ENCODE measurements at regions not wholly inside any gene's neighbourhood (a gene's known extent, or its start where the extent isn't known, plus 50 kb on each side); places are given as distances from the start of the nearest gene placed in this dataset.

DNA sequence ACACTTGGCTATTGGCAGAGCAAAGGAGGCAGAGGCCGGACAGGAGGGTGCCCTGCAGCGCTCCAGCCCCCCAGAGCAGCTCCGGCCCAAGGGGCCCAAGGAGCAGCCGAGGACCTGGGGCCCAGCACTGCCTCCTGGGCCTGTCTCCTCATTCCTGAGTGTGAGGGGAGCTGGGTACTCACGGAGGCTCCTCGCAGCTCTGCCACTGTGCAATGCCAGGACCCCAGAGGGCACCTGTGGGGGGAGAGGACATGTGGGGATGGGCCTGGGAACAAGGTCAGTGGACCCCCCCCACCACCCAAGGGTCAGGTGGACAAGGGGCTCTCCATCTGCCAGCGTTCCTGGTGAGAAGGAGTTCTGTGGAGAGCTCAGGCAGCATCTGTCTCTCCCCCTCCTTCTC lies 192.6 kb upstream of the PPP1R26 start:
- no peak for DNase-seq (ENCODE audit: low read depth in 4 of 4, low spot score in 3 of 4)

DNA sequence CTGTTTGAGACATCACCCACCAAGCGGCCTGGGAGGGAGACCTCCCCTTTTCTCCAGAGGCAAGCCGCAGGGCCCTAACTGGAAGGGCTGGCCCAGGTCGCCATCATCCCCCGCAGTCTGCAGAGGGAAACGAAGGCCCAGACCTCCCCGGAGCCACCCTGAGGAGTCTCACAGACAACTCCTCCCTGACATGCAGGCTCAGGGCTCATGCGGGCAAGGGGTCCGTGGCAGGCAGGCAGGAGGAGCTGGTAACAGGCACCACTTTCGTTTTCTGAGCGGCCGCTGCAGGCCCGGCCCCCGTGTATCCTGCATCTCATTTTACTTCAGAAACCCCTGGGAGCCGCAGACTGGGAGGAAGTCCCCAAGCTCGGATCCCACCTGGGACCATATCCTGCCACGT lies 192.0 kb upstream of the PPP1R26 start:
- DNase-seq (ENCODE audit: low read depth in 4 of 4, low spot score in 3 of 4): no peak

DNA sequence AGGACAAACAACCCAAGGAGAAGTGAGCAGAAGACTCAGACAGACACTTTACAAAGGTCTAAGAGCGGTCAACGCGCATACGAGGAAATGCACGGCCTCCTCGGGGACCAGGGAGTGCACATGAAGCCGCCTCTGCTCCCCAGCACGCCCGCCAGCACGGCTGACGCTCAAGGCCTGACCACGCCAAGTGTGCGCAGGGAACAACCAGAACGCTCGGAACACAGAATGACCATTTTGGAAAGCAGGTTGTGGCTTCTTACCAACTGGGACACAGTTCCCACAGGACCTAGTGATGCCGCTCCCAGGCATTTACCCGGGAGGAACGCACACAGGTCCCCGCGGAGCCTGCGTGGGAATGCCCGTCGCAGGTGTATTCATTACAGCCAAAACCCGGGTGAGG lies 191.5 kb upstream of the PPP1R26 start:
- DNase-seq (ENCODE audit: low read depth in 4 of 4, low spot score in 3 of 4): no peak

DNA sequence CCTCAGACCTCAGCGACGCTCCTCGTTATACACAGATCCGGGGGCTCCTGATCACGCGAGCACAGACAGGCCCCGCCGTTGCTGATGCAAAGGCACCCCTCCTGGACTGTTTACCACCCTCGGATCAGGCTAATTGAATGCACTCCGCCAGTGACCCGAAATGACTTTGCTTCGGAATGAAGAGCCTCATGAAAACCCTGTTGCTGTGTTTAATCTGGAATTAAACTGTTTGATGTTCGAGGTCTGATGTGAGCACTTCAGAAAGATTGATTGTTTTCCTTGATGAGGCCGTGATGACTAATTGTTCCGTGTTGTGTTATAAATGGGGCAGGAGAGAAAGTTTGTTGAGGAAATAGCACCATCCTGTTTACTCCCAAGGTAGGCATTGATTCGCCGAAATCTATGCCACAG lies 190.5 kb upstream of the PPP1R26 start:
- DNase-seq (ENCODE audit: low read depth in 4 of 4, low spot score in 3 of 4): no peak

DNA sequence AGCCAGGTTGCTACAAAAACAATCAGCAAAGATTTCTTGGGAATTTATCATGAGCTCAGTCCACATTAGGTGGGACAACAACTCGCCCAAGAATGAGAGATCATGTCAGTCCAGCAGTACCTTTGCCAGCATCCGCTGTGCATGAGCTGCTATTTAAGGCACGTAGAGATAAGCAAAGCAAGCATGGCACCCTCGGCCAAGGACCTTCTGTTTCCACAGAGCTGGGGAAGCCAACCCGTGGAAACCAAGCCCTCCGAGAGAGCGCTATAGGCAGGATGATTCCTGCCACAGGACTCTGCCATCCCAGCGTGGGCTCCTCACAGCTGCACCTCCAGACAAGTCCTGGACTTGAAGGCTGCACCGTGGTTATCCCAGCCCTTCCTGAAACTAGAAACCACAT lies 189.5 kb upstream of the PPP1R26 start:
- no peak for DNase-seq (ENCODE audit: low read depth in 4 of 4, low spot score in 3 of 4)

DNA sequence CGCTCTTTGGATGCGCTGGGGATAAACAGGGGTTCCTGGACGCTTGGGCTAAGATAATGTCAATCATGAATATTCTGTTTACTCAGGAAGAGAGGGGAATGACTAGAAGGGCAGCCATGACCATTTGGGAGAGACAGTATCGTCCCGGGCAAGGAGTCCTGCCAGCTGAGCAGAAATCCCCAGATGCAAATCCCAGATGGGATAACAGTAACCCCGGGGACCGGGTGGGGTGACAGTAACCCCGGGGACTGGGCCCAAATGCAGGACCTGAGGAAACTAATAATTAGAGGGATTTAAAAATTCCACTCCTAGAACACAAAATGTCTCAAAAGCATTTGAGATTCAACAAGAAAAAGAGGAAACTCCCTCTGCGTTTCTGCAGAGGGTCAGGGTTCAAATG lies 189.0 kb upstream of the PPP1R26 start:
- DNase-seq (ENCODE audit: low read depth in 4 of 4, low spot score in 3 of 4): no peak

DNA sequence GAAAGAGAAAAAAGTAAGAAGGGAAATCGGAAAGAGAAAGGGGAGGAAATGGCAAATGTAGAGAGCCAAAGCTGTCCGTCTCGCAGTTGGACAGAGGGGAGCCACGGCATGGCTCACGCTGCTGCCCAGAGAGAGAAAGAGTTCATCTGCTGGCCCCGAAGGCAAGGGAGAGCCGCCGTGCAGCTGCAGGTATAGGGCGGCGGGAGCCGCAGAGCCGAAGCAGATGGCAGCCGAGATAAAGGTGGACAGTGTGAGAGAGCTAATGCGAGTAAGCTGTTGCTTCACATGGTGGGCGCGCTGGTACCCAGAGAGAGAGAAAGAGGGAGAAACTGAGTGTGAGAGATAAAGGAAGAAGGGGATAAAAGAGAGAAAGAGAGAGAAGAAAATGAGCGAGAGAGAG lies 188.4 kb upstream of the PPP1R26 start:
- DNase-seq (ENCODE audit: low read depth in 4 of 4, low spot score in 3 of 4): no peak

DNA sequence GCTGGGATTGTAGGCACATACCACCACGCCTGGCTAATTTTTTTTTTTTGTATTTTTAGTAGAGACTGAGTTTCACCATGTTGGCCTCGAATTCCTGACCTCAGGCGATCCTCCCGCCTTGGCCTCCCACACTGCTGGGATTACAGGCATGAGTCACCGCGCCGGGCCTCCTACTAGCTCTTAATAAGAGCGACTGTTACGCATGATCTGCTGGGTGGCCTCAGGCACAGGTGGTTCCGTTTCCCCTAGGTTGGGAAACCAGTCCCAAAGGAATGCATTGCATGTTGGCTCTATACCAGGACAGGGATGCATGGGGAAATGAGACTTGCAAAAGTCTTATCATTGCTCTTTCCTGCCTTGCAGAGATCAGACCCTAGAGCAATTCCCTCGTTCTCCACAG lies 184.7 kb upstream of the PPP1R26 start:
- DNase-seq (ENCODE audit: low read depth in 4 of 4, low spot score in 3 of 4): no peak

DNA sequence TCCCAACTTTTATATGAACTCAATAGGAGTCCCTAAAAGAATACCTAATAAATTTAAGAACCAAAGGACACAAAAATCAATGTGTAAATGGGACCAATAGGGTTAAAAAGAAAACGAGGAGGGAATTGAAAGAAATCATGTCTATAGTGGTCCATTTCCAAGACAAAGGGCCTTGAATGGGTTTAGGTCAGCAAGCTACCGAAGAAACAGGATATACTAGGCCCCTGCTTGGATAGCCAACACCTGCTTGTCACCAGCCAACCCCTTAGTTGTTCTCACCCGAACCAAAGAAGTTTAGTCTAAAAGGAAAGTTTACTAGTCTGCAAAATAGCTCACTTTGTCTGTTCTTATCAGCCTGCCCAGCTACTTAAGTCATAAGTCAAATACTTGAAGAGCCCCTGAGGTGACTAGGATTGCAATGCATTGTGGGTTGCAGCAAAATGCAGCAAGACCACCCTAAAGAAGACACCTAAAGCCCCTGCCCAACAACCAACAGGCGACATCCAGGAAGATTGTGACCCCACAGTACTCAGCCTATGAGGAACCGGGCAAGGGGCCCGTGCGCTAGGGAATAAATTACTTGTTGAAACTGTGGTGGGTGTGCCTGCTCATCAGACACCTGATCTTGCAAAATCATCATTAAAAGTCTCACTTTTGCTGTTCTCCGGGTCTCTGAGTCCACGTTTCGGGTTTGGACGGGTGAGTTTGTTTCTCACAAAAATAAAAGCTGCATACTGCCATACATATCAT lies 183.9 kb upstream of the PPP1R26 start:
- DNase-seq (ENCODE audit: low read depth in 4 of 4, low spot score in 3 of 4): no peak

DNA sequence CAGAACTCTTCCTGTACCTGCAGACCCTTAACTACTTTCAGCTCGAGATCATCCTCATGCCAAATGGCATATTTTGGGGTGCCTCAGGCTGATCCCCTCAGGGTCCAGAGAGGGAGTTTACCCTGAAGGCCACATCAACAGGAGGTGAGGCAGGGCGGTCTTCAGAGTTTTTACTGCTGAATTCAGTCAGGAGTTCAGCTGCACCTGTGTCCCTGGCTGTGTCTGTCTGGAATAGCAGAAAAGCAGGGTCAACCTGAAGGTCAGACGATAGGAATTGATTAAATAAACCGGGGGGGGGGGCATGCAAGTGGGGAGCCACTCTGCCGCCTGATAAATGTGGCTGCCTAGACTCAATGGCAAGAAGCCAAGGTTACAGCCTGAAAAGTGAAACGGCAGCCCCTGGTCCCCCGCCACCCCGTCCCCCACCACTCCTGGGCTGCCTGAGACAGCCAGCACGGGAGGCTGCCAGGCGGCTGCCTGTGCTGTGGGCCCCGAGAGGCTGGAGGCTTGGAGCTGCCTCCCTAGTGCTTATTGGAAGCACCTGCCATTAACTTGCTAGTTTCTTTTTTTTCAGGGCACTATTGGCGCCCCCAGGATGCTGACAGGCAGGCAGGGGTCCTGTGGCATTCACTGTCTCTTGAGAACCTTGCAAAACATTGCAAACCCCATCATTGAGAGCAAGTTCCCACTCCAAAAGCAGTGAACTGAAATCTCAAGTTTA lies 182.7 kb upstream of the PPP1R26 start:
- DNase-seq (ENCODE audit: low read depth in 4 of 4, low spot score in 3 of 4): no peak

DNA sequence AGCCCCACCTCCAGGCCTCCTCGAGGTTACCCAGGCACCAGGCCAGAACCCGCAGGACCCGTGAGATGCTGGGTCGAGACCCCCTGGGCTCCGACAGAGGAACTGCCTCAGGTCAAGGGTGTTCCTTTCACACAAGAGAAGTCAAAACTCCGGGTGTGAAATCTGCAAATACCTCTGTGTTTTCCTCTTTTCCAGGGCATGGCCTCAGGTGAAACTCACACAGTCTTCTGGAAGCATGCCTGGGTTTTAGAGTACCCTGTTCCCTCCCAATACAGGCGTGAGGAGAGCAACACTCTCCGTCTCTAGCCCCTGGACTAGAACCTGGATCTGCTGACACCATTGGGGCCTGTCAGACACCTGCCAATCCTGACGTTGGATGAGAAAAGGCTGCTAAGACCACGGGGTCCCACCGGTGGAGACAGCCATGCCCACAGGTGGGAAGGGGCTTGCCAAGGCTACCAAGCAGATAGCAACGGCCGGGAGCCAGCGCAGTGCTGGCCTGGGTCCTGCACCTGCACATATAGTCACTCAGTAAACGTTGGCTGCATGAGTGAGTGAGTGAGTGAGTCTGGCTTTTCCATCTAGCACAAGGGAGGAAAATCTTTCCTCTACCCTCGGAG lies 182.0 kb upstream of the PPP1R26 start:
- DNase-seq (ENCODE audit: low read depth in 4 of 4, low spot score in 3 of 4): no peak

DNA sequence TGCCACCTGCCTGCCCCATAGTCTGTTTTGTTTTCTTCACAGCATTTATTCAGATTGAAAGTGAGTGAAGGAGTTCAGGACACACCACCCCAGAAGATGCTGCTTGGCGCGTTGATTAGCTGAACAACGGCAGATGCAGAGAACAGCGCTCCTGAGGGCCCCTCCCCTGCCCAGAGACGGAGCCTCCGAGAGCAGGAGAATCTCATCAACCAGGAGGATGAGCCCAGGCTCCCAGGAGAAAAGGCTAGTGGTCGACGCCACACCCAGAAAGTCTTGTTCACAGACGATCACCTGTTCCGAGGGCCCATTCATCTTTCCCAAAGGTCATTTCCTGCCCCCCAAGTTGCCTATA lies 180.4 kb upstream of the PPP1R26 start:
- no peak for DNase-seq (ENCODE audit: low read depth in 4 of 4, low spot score in 3 of 4)

DNA sequence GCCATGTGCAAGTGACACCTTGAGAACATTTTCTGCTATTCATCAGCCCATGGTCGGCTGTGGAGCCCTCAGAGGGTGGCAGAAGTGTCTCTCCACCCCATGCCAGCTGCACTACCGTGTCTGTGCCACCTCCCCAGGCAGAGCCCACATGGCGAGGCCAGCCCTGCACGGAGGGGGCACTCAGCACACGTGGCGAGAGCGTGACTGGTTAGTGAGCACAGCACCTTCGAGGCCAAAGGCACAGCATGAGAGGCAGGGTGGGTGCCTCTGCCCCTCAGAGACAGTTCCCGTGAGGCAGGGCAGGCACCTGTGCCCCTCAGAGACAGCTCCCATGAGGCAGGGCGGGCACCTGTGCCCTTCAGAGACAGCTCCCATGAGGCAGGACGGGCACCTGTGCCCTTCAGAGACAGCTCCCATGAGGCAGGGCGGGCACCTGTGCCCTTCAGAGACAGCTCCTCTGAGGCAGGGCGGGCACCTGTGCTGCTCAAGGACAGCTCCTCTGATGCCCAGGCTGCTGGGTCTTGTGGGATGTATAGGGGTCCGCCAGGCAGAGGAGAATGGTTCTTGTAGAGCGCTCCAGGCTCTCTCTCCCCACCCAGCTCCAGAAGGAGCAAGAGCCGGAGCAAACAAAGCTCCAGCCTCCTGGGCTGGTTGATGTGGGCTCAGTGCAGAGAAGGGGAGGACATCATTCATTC lies 179.8 kb upstream of the PPP1R26 start:
- DNase-seq (ENCODE audit: low read depth in 4 of 4, low spot score in 3 of 4): no peak

DNA sequence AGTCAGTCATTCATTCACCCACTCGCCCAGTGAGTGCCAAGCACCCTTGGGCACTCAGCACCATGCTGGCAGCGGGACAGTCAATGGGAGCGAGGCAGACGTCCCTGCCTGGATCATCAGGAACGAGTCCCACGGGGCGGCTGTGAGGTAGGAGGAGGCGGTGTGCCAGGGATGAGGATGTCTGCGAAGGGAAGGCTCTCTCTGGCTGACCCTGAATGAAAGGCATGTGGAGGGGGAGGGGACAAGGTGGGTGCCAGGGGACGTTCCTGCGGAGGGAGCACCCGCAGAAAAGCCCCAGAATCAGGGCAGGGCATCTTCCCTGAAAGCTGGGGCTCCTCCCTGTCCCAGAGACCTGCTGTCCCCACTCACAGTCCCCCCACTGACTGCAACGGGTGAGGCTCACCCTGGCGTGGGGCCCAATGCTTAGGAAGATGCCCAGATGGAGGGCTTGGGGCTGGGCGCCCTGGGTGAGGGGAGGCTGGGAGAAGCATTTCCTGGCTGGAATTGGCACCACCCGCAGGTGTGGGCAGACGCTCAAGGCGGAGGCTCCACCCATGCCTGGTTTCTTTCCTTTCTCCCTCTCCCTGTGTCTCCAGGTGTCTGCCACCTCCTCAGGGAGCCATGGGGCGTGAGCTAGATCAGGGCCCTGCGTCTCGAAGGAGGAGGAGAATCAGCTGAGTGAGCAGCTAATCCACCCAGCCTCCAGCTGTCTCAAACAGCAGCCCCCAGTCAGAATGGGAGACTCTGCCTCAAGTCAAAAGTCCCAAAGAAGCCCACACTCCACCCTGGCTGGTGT lies 179.0 kb upstream of the PPP1R26 start:
- DNase-seq (ENCODE audit: low read depth in 4 of 4, low spot score in 3 of 4): no peak

DNA sequence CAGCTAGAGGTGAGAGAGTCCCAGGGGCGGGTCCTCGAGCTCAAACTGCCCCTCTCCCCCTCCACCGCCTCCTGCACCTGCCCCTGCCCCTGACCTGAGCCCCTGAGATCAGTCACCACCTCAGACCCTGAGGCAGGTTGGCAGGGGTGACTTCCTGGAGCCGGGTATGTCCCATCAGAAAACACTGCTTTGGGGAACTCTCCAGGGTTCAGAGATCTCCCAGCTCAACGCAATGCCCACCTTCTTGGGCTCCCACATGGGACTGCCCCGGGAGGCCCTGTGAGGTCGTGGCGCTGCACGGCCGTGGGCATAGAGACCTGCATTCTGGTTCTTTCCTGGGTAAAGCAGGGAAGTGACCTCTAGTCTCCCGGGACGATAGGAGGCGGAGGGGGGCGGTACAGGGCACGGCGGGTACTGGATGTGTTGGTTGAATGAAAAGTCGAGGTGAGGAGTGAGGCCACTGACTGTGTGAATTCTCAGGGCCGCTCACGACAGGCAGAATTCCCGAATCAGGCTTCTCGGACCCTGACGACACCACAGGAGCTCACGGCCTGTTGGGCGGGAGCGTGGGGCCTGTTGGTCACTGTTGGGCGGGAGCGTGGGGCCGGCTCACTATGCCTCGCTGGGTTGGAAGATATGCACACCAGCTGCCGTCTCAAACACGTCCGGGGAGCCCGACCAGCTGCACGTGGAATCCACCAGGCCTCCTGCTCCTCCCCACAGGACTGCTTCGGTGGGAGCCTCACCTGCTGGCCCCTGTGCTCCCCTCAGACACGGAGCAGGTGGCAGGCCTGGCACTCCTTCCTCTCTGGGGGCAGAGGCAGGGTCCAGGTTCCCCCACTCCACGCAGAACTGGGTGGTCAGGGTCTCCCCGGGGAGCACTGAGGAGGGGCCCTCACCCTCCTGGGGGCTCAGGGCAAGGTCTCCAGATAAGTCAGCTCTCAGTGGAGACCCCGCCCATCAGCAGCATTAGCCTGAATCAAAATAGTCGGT lies 178.0 kb upstream of the PPP1R26 start:
- no peak for DNase-seq (ENCODE audit: low read depth in 4 of 4, low spot score in 3 of 4)

DNA sequence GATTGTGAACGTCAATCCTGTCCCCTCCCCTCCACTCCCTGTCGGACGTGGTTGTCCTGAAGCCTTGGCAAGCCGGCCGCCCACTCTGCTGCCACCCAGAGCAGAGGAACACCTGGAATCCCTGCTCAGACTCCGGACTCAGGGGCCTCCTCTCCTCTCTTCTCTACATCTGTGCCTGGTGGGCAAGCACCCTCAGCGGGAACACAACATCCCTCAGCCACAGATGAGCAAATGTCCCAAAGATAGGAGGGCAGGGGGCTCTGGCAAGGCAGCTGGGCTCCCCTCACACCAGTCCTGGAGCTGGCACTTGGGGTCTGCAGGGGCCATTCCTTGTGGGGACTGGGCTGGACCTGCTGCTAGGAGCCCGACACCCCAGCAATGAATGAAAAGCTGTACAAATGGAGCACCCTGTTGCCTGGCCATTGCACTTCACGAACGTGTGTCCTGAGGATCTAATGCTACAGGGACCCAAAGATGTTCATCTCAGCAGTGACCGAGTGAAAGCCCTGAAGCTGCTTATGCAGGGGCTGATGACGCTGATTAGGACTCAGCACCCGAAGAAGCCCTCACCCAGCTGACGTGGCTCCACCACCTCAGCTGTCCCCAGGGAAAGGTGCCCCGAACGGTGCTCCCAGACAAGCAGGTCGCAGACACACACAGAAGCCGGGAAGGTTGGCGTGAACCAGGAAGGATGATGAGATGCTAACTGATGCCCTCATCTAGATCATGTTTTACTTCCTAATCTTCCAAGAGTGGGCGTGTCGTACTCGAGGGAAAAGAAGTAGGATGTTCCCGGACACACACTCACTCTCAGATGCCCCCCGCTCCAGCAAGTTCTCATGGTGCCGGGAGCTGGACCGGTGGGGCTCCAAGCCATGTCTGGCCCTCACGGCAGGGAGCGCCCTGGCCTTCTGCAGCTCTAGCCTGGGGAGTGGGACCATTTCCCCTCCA lies 177.0 kb upstream of the PPP1R26 start:
- no peak for DNase-seq (ENCODE audit: low read depth in 4 of 4, low spot score in 3 of 4)

DNA sequence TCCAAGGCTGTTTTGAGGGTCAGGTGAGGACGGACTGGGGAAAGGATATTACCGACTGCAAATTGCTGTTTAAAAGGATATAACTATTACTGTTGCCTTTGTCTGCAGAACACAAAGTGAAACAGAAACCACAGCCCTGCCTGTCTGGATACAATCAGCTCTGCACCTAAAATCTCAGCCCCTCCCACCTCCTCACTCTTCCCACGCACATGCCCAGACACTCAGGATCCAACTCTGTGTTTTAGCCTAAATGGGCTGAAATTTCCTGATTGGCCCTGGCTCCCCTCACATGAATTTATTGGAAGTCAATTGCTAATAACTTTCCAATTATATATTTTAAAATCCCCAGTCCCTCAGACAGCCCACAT lies 176.3 kb upstream of the PPP1R26 start:
- no peak for DNase-seq (ENCODE audit: low read depth in 4 of 4, low spot score in 3 of 4)

DNA sequence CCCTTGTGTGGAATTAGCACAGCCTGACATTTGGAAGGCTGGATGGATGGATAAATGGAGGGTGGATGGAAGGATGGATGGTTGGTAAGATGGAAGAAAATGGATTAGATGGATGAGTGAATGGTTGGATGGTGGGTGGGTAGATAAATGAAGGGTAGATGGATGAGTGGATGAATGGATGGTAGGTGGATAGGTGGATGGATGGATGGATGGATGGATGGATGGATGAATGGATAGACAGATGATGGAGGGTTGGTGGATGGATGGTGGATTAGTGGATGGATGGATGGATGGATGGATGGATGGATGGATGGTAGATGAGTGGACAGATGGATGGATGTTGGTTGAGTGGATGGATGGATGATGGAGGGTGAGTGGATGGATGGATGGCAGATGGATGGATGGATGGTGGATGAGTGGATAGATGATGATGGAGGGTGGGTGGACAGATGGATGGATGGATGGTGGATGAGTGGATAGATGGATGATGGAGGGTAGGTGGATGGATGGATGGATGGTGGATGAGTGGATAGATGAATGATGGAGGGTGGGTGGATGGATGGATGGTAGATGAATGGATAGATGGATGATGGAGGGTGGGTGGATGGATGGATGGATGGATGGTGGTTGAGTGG lies 175.6 kb upstream of the PPP1R26 start:
- DNase-seq (ENCODE audit: low read depth in 4 of 4, low spot score in 3 of 4): no peak
